ENCODE measurements at regions not wholly inside any gene's neighbourhood (a gene's known extent, or its start where the extent isn't known, plus 50 kb on each side); places are given as distances from the start of the nearest gene placed in this dataset.

DNA sequence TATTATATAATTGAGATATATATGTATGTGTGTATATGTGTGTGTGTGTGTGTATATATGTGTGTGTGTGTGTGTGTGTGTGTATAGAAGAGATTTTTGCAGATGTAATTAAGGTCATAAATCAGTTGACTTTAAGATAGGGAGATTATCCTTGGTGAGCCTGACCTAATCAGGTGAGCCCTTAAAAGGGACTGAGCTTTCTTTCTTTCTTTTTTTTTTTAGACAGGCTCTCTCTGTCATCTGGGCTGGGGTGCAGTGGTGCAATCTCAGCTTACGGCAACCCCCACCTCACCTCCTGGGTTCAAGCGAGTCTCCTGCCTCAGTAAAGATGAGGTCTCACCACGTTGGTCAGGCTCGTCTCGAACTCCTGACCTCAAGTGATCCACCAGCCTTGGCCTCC is 155.1 kb upstream of the RASGEF1B start:
- TF ChIP-seq CTCF (IDR thresholded peaks at IDR 0.05) (no peak), POLR2A (IDR thresholded peaks at IDR 0.05) (no peak)
